IMR-90 (cell line): ENCODE measurements at regions not wholly inside any gene's neighbourhood (a gene's known extent, or its start where the extent isn't known, plus 50 kb on each side); places are given as distances from the start of the nearest gene placed in this dataset.

Experiments used
- BHLHE40 ChIP-seq: fragments of 150-350 bp; IDR thresholded peaks from 2 replicates; pipeline ENCODE4 v1.6.1; 2016; ENCODE audit warnings: mild to moderate bottlenecking, low read depth, low read length
- CEBPB ChIP-seq: IDR thresholded peaks from 2 replicates; pipeline ENCODE4 v1.6.1; 2012; ENCODE audit warnings: low read depth, low read length, improper control_type of control experiment
- CTCF ChIP-seq: conservative IDR thresholded peaks from 2 replicates; pipeline ENCODE4 v1.5.1; 2012; ENCODE audit warnings: mild to moderate bottlenecking, low read depth, low read length, improper control_type of control experiment
- POLR2A ChIP-seq: IDR thresholded peaks from 2 replicates; pipeline ENCODE4 v1.6.1; 2012; ENCODE audit warnings: mild to moderate bottlenecking, low read depth, low read length
- RCOR1 ChIP-seq: IDR thresholded peaks from 2 replicates; pipeline ENCODE4 v1.6.1; 2012; ENCODE audit warnings: mild to moderate bottlenecking, low read length, improper control_type of control experiment; ENCODE audit not compliant: insufficient replicate concordance
- RFX5 ChIP-seq: IDR thresholded peaks from 2 replicates; pipeline ENCODE4 v1.8.0; 2012; ENCODE audit warnings: low read depth, mild to moderate bottlenecking, low read length, moderate library complexity
- USF2 ChIP-seq: fragments of 150-350 bp; IDR thresholded peaks from 2 replicates; pipeline ENCODE4 v1.6.1; 2017; ENCODE audit warnings: mild to moderate bottlenecking, antibody characterized with exemption, low read length, low read depth

DNA sequence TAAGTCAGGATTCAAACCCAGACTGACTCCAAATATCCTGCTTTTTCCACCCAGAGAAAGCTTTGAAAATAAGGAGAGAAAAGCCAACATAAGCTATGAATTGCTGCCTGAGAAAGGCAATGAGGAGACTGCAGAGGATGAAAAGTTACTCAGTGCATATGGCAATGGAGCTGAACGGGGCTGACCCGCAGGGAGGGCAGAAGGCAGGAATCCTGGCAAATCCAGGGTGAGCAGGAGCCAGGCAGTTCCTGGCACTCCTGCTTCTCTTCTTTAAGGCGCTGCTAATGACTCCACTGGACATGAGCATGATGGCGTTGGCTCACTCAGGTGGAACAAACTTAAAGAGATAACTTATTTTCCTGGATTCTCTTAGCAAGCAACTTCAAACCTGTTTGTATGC lies 95.2 kb upstream of the TMCC3 start:
- TF ChIP-seq BHLHE40 = no peak
- TF ChIP-seq CTCF = no peak
- TF ChIP-seq RCOR1 = no peak
- no peak for TF ChIP-seq POLR2A
- no peak for TF ChIP-seq RFX5
- TF ChIP-seq USF2 = no peak
- no peak for TF ChIP-seq CEBPB
